Activated CD8-positive, alpha-beta T cell treated with anti-CD3 and anti-CD28 coated beads, Interleukin-2, amount 10 ng/mL, durations not matched to agents 7 days and 5 days (primary cell): ENCODE measurements at regions not wholly inside any gene's neighbourhood (a gene's known extent, or its start where the extent isn't known, plus 50 kb on each side); places are given as distances from the start of the nearest gene placed in this dataset.
"Not testable (repeated sequence)": the region's sequence is repeated elsewhere in the genome, so short reads cannot be mapped to it uniquely, and the experiment has no call there.

Source experiments
- ATAC-seq: fragments of 150-1000 bp; cut with Tn5 transposase; one replicate; pipeline ENCODE4 v1.10.0; 2021; ENCODE audit warnings: moderate library complexity
- CTCF ChIA-PET: fragments of 350-600 bp; sonication (Branson Sonifier 250); formaldehyde crosslinking; loops from one replicate; lab custom pipeline; 2021; ENCODE audit warnings: antibody characterized with exemption; lab: Charles Lee
- POLR2A ChIA-PET: fragments of 350-600 bp; sonication (Branson Sonifier 250); formaldehyde crosslinking; loops from one replicate; lab custom pipeline; 2021; ENCODE audit warnings: antibody characterized with exemption; lab: Charles Lee
- DNase-seq: peaks from one replicate; pipeline ENCODE4 v3.0.0-alpha.2; 2020
- H3K27ac Mint-ChIP-seq: one replicate; pipeline ENCODE4 v1.8.0; 2021; ENCODE audit warnings: mild to moderate bottlenecking, mixed read lengths
- H3K27me3 Mint-ChIP-seq: one replicate; pipeline ENCODE4 v1.8.0; 2021; ENCODE audit warnings: low read depth, mixed read lengths
- H3K36me3 Mint-ChIP-seq: one replicate; pipeline ENCODE4 v1.8.0; 2021; ENCODE audit warnings: low read depth, mixed read lengths
- H3K4me1 Mint-ChIP-seq: one replicate; pipeline ENCODE4 v1.8.0; 2021; ENCODE audit warnings: low read depth, mixed read lengths
- H3K4me3 Mint-ChIP-seq: one replicate; pipeline ENCODE4 v1.8.0; 2021; ENCODE audit warnings: mild to moderate bottlenecking, mixed read lengths
- H3K9me3 Mint-ChIP-seq: one replicate; pipeline ENCODE4 v1.8.0; 2022; ENCODE audit warnings: mixed read lengths; ENCODE audit not compliant: insufficient read depth

- POLR2A ChIA-PET, result interaction anchor here (1.3 kb wide), 1 partner anchor 15 kb away, joined by 3 read pairs; no protein-coding TSS in a partner anchor
- CTCF ChIA-PET, result interaction anchor here (0.9 to 1.6 kb wide), 5 partner anchors 9 to 547 kb away, joined by 3 to 7 read pairs (median 5); no protein-coding TSS in a partner anchor
- no peak overlapping the region for H3K27ac Mint-ChIP-seq
- peak; percentile 53 for ATAC-seq
- no peaks in the 10 kb centered on the region for H3K9me3 Mint-ChIP-seq
- no peaks in the 10 kb centered on the region for H3K4me1 Mint-ChIP-seq
- no peaks in the 10 kb centered on the region for H3K36me3 Mint-ChIP-seq
- peaks cover 10% of the 10 kb centered on the region for H3K27me3 Mint-ChIP-seq
- no peak overlapping the region for H3K4me3 Mint-ChIP-seq
- DNase-seq, result peak; percentile 44
Measured at GRCh38 chr12:116687888-116688287, 50.0 kb downstream of the SPRING1 start.

DNA sequence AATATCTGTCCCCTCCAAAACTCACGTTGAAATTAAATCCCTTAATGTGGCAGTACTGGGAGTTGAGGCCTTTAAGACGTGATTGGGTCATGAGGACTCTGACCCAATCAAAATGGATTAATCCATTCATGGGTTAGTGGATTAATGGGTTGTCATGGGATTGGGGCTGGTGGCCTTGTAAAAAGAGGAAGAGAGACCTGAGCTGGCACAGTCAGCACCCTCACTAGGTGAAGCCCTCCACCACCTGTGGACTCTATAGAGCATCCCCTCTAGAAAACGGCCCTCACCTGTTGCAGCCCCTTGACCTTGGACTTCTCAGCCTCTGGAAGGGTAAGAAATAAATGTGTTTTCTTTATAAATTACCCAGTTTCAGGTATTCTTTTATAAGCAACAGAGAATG is 53.0 kb downstream of the SPRING1 start:
- Mint-ChIP-seq H3K4me1 (no peaks in the 10 kb centered on the region), H3K36me3 (no peaks in the 10 kb centered on the region), H3K27ac (no peak overlapping the region), H3K27me3 (peaks cover 5% of the 10 kb centered on the region), H3K9me3 (no peaks in the 10 kb centered on the region), H3K4me3 (no peak overlapping the region)
- ATAC-seq (no peak), DNase-seq (no peak)
- CTCF ChIA-PET, result interaction anchor here (1.2 to 1.4 kb wide), 2 partner anchors 11 to 449 kb away, joined by 3 read pairs; no protein-coding TSS in a partner anchor
- POLR2A ChIA-PET, result no interaction called here

GRCh38 chr12:116677202-116677661 is 60.6 kb downstream of the SPRING1 start:
- ATAC-seq, result no peak
- H3K9me3 Mint-ChIP-seq, result no peaks in the 10 kb centered on the region
- CTCF ChIA-PET, result interaction anchor here (1.1 kb wide), 1 partner anchor 26 kb away, joined by 3 read pairs; no protein-coding TSS in a partner anchor
- H3K4me3 Mint-ChIP-seq, result no peak overlapping the region
- H3K4me1 Mint-ChIP-seq, result peaks cover 35% of the 10 kb centered on the region
- POLR2A ChIA-PET, result no interaction called here
- no peak overlapping the region for H3K27ac Mint-ChIP-seq
- H3K27me3 Mint-ChIP-seq, result peaks cover 10% of the 10 kb centered on the region
- H3K36me3 Mint-ChIP-seq, result no peaks in the 10 kb centered on the region
- no peak for DNase-seq

GRCh38 chr12:116675339-116676107 is 62.3 kb downstream of the SPRING1 start:
- Mint-ChIP-seq H3K27me3 (peaks cover 9% of the 10 kb centered on the region), H3K27ac (no peak overlapping the region), H3K4me3 (no peak overlapping the region), H3K9me3 (no peaks in the 10 kb centered on the region), H3K36me3 (no peaks in the 10 kb centered on the region), H3K4me1 (peaks cover 37% of the 10 kb centered on the region)
- CTCF ChIA-PET, result no interaction called here
- ATAC-seq (no peak), DNase-seq (no peak)
- POLR2A ChIA-PET, result no interaction called here

GRCh38 chr12:116674643-116675183 is 63.2 kb downstream of the SPRING1 start:
- H3K27me3 Mint-ChIP-seq, result peaks cover 6% of the 10 kb centered on the region
- no peak overlapping the region for H3K4me3 Mint-ChIP-seq
- ATAC-seq, result no peak
- ChIA-PET CTCF (interaction anchor here (1.4 to 1.7 kb wide), 4 partner anchors 10 to 659 kb away, joined by 3 to 7 read pairs (median 4); no protein-coding TSS in a partner anchor), POLR2A (no interaction called here)
- no peak for DNase-seq
- H3K9me3 Mint-ChIP-seq, result no peaks in the 10 kb centered on the region
- no peaks in the 10 kb centered on the region for H3K36me3 Mint-ChIP-seq
- H3K4me1 Mint-ChIP-seq, result peaks cover 37% of the 10 kb centered on the region
- peak overlapping the region; percentile 59 for H3K27ac Mint-ChIP-seq

DNA sequence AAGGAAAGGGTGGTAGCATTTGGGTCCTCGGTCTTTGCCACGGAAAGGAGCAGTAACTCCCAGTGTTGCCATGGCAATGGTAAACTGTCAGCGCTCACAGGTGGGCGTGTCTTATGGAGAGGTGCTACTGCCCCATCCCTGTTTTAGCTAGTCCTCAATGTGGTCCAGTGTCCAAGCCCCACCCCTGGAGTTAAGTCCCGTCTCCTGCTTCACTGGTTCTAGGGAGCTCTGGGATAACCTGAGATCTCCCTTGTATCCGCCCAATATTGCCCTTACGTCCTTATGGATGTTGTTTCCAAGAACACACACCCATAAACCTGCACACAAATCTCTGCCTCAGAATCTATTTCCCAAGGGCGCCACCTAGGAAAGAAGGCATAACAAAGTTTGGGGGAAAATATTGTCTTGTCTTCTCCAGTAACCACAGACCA is 64.2 kb downstream of the SPRING1 start:
- no peak for ATAC-seq
- Mint-ChIP-seq H3K27me3 (peaks cover 2% of the 10 kb centered on the region), H3K4me3 (no peak overlapping the region), H3K36me3 (no peaks in the 10 kb centered on the region), H3K27ac (peak overlapping the region; percentile 14), H3K4me1 (peaks cover 37% of the 10 kb centered on the region), H3K9me3 (no peaks in the 10 kb centered on the region)
- ChIA-PET CTCF (interaction anchor here (0.8 to 1.7 kb wide), 10 partner anchors 9 to 658 kb away, joined by 3 to 8 read pairs (median 4); no protein-coding TSS in a partner anchor), POLR2A (interaction anchor here (0.5 to 1.0 kb wide), 2 partner anchors 14 to 1635 kb away, joined by 3 read pairs; no protein-coding TSS in a partner anchor)
- peak; percentile 26 for DNase-seq

- H3K4me3 Mint-ChIP-seq, result peak overlapping the region; percentile 67
- ATAC-seq, result peak; percentile 86
- peaks cover 37% of the 10 kb centered on the region for H3K4me1 Mint-ChIP-seq
- H3K27me3 Mint-ChIP-seq, result peaks cover 2% of the 10 kb centered on the region
- DNase-seq, result peak; percentile 48
- ChIA-PET CTCF (interaction anchor here (1.2 to 1.7 kb wide), 9 partner anchors 12 to 657 kb away, joined by 3 to 8 read pairs (median 4); no protein-coding TSS in a partner anchor), POLR2A (interaction anchor here (0.5 to 1.0 kb wide), 3 partner anchors 14 to 1636 kb away, joined by 3 read pairs; no protein-coding TSS in a partner anchor)
- no peaks in the 10 kb centered on the region for H3K9me3 Mint-ChIP-seq
- H3K27ac Mint-ChIP-seq, result peak overlapping the region; percentile 86
- H3K36me3 Mint-ChIP-seq, result no peaks in the 10 kb centered on the region
Measured at GRCh38 chr12:116672842-116673516, 64.9 kb downstream of the SPRING1 start.

DNA sequence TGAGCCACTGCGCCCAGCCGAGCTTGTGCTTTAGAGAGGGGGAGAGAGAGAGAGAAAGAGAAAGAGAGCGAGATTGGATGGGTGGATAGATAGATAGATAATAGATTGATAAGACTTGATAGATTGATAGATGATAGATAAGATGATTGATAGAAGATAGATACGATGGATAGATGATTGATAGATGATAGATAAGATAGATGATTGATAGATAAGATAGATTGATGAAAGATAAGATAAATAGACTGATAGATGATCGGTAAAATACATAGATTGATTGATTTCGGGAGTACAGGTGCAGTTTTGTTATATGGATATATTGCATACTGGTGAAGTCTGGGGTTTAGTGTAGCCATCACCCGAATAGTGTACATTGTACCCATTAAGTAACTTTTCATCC is 65.9 kb downstream of the SPRING1 start:
- ATAC-seq (no peak), DNase-seq (no peak)
- POLR2A ChIA-PET, result no interaction called here
- Mint-ChIP-seq H3K36me3 (no peaks in the 10 kb centered on the region), H3K27ac (peak overlapping the region; percentile 23), H3K4me1 (peaks cover 35% of the 10 kb centered on the region), H3K9me3 (no peaks in the 10 kb centered on the region), H3K4me3 (no peak overlapping the region), H3K27me3 (no peaks in the 10 kb centered on the region)
- CTCF ChIA-PET, result interaction anchor here (0.6 kb wide), 1 partner anchor 540 kb away, joined by 3 read pairs; no protein-coding TSS in a partner anchor

DNA sequence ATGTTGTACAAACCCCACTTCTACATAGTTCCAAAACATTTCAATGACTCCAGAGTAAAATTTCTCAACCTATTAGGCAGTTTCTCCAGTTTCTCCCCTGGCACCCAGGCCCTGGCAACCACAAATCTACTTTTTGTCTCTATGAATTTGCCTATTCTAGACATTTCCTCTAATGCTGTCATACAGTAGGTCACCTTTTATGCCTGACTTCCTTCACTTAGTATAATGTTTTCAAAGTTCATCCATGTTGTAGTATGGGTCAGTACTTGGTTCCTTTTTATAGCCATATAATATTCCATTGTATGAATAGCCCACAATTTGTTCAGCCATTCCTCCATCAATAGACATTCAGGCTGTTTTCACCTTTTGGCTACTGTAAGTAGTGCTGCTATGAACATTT is 67.0 kb downstream of the SPRING1 start:
- H3K4me1 Mint-ChIP-seq, result peaks cover 30% of the 10 kb centered on the region
- no peaks in the 10 kb centered on the region for H3K9me3 Mint-ChIP-seq
- no peaks in the 10 kb centered on the region for H3K36me3 Mint-ChIP-seq
- DNase-seq (no peak), ATAC-seq (no peak)
- ChIA-PET POLR2A (interaction anchor here (0.6 kb wide), 1 partner anchor 361 kb away, joined by 5 read pairs; no protein-coding TSS in a partner anchor), CTCF (no interaction called here)
- no peak overlapping the region for H3K27ac Mint-ChIP-seq
- H3K27me3 Mint-ChIP-seq, result no peaks in the 10 kb centered on the region
- no peak overlapping the region for H3K4me3 Mint-ChIP-seq

DNA sequence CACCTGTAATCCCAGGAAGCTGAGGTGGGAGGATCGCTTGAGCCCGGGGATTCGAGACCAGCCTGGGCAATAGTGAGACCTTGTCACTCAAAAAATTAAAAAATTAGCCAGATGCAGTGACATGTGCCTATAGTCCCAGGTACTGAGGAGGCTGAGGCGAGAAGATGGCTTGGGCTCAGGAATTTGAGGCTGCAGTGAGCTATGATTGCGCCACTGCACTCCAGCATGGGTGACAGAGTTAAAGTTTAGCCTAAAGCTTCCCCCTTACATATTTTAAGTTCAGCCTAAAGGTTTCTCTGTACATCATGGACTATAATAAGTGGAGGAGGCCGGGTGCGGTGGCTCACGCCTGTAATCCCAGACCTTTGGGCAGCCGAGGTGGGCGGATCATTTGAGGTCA is 70.1 kb downstream of the SPRING1 start:
- Mint-ChIP-seq H3K36me3 (no peaks in the 10 kb centered on the region), H3K27ac (no peak overlapping the region)

DNA sequence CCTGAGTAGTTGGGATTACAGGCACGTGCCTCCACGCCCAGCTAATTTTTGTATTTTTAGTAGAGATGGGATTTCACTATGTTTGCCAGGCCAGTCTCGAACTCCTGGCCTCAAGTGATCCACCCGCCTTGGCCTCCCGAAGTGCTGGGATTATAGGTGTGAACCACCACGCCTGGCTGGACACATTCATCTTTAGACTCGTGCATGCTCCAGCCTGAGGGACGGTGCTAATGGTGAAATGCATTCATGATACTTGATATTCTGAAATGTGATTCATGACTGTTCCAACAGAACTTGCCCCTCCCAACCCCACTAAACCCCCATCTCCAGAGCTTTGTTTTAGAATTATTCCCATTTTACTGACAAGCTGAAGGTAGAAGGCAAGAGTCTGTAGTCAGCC is 71.0 kb downstream of the SPRING1 start:
- H3K36me3 Mint-ChIP-seq, H3K4me3 Mint-ChIP-seq, DNase-seq, H3K4me1 Mint-ChIP-seq, ATAC-seq, H3K27me3 Mint-ChIP-seq, H3K9me3 Mint-ChIP-seq, H3K27ac Mint-ChIP-seq: not testable (repeated sequence)
- ChIA-PET POLR2A (interaction anchor here (0.6 kb wide), 1 partner anchor 339 kb away, joined by 3 read pairs; no protein-coding TSS in a partner anchor), CTCF (interaction anchor here (0.6 kb wide), 1 partner anchor 214 kb away, joined by 3 read pairs; no protein-coding TSS in a partner anchor)

More for the DNA sequence above, 70.1 kb downstream of the SPRING1 start:
- ATAC-seq, result no peak
- H3K27me3 Mint-ChIP-seq, result peaks cover 3% of the 10 kb centered on the region
- CTCF ChIA-PET, result interaction anchor here (1.1 kb wide), 1 partner anchor 42 kb away, joined by 3 read pairs; no protein-coding TSS in a partner anchor
- H3K4me3 Mint-ChIP-seq, result no peak overlapping the region
- H3K9me3 Mint-ChIP-seq, result no peaks in the 10 kb centered on the region
- POLR2A ChIA-PET, result no interaction called here
- DNase-seq, result no peak
- H3K4me1 Mint-ChIP-seq, result peaks cover 7% of the 10 kb centered on the region
